GM06990 (cell line): ENCODE measurements at regions not wholly inside any gene's neighbourhood (a gene's known extent, or its start where the extent isn't known, plus 50 kb on each side); places are given as distances from the start of the nearest gene placed in this dataset.

Source experiments
- DNase-seq: peaks from one replicate; pipeline ENCODE4 v3.0.0-alpha.2; 2011; ENCODE audit not compliant: insufficient read length; ENCODE audit errors: extremely low read depth
- H3K27me3 ChIP-seq: replicated peaks from 2 replicates; pipeline ENCODE4 v1.6.0; 2011; ENCODE audit warnings: low read length; ENCODE audit not compliant: control insufficient read depth, insufficient read depth
- H3K36me3 ChIP-seq: 2 replicates; pipeline ENCODE4 v1.5.1; 2011; ENCODE audit warnings: low read length; ENCODE audit not compliant: control insufficient read depth, insufficient read depth
- H3K4me3 ChIP-seq: replicated peaks from 2 replicates; pipeline ENCODE4 v1.5.1; 2011; ENCODE audit warnings: low read depth, mild to moderate bottlenecking, control low read depth, low read length
- TF ChIP-seq, protein P1 (sequence below): IDR thresholded peaks from 2 replicates; pipeline ENCODE4 v1.5.1; 2011; ENCODE audit warnings: low read length, control low read depth, mild to moderate bottlenecking, inconsistent platforms; ENCODE audit not compliant: insufficient read depth, poor library complexity, severe bottlenecking

- DNase-seq, result no peak
- Histone ChIP-seq H3K27me3 (no peaks in the 10 kb centered on the region; the same call in 1 of the 2 replicates), H3K36me3 (no peaks in the 10 kb centered on the region), H3K4me3 (no peak overlapping the region)
- TF ChIP-seq, protein P1, sequence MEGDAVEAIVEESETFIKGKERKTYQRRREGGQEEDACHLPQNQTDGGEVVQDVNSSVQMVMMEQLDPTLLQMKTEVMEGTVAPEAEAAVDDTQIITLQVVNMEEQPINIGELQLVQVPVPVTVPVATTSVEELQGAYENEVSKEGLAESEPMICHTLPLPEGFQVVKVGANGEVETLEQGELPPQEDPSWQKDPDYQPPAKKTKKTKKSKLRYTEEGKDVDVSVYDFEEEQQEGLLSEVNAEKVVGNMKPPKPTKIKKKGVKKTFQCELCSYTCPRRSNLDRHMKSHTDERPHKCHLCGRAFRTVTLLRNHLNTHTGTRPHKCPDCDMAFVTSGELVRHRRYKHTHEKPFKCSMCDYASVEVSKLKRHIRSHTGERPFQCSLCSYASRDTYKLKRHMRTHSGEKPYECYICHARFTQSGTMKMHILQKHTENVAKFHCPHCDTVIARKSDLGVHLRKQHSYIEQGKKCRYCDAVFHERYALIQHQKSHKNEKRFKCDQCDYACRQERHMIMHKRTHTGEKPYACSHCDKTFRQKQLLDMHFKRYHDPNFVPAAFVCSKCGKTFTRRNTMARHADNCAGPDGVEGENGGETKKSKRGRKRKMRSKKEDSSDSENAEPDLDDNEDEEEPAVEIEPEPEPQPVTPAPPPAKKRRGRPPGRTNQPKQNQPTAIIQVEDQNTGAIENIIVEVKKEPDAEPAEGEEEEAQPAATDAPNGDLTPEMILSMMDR, result no peak
These were observed 62.0 kb upstream of the BCL6 start for GRCh38 chr3:187807086-187807862.

- no peaks in the 10 kb centered on the region; the same call in 1 of the 2 replicates for H3K27me3 ChIP-seq
- TF ChIP-seq, protein P1, result no peak
- H3K4me3 ChIP-seq, result no peak overlapping the region
- H3K36me3 ChIP-seq, result no peaks in the 10 kb centered on the region
- no peak for DNase-seq
These were observed 63.2 kb upstream of the BCL6 start for GRCh38 chr3:187808527-187808895.

DNA sequence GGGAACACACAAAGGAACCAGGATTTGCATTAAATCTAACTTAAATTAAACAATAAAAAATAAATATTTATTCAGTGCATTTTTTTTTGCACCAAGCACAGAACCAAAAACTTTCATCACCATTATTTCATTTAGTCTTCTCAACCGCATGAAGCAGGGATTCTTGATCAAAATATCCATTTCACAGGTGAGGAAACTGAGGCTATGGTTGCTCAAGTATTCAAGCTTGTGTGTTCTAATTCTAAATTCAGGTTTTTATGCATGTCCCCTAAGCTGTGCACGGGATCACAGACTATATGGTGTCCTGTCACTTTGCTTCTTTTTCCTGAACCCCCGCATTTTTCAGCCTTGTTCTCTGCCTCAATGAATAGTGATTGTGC lies 64.3 kb upstream of the BCL6 start:
- Histone ChIP-seq H3K36me3 (no peaks in the 10 kb centered on the region), H3K4me3 (no peak overlapping the region), H3K27me3 (no peaks in the 10 kb centered on the region; the same call in 1 of the 2 replicates)
- TF ChIP-seq, protein P1, result no peak
- DNase-seq, result no peak

- H3K27me3 ChIP-seq, result no peaks in the 10 kb centered on the region; the same call in 1 of the 2 replicates
- no peaks in the 10 kb centered on the region for H3K36me3 ChIP-seq
- no peak overlapping the region for H3K4me3 ChIP-seq
- TF ChIP-seq, protein P1, result no peak
- DNase-seq, result no peak
These were observed 64.8 kb upstream of the BCL6 start for GRCh38 chr3:187810021-187810446.

- DNase-seq, result no peak
- TF ChIP-seq, protein P1, result no peak
- no peak overlapping the region for H3K4me3 ChIP-seq
- H3K36me3 ChIP-seq, result no peaks in the 10 kb centered on the region
- no peaks in the 10 kb centered on the region; the same call in 1 of the 2 replicates for H3K27me3 ChIP-seq
These were observed 66.5 kb upstream of the BCL6 start for GRCh38 chr3:187811585-187812250.
